H9 (cell line): ENCODE measurements at regions not wholly inside any gene's neighbourhood (a gene's known extent, or its start where the extent isn't known, plus 50 kb on each side); places are given as distances from the start of the nearest gene placed in this dataset.

Source experiments
- DNase-seq: peaks from one replicate; pipeline ENCODE4 v3.0.0-alpha.2; 2017
- H2AFZ ChIP-seq: one replicate; pipeline ENCODE4 v1.6.1; 2013; ENCODE audit warnings: mild to moderate bottlenecking, low read length, control low read depth, moderate library complexity
- H2AK5ac ChIP-seq: 2 replicates; pipeline ENCODE4 v1.6.1; 2013; ENCODE audit warnings: low read length, control low read depth, mixed read lengths; ENCODE audit not compliant: insufficient read length
- H2BK120ac ChIP-seq: one replicate; pipeline ENCODE4 v1.6.1; 2013; ENCODE audit warnings: low read depth, mild to moderate bottlenecking, low read length, control low read depth, inconsistent platforms; ENCODE audit not compliant: poor library complexity, severe bottlenecking
- H2BK12ac ChIP-seq: 2 replicates; pipeline ENCODE4 v1.6.1; 2013; ENCODE audit warnings: low read length, control low read depth, mixed read lengths, low read depth; ENCODE audit not compliant: insufficient read length
- H2BK15ac ChIP-seq: 2 replicates; pipeline ENCODE4 v1.6.1; 2013; ENCODE audit warnings: low read depth, low read length, control low read depth
- H2BK20ac ChIP-seq: one replicate; pipeline ENCODE4 v1.6.1; 2013; ENCODE audit warnings: low read depth, mild to moderate bottlenecking, low read length, control low read depth, inconsistent platforms; ENCODE audit not compliant: poor library complexity, severe bottlenecking
- H2BK5ac ChIP-seq: 2 replicates; pipeline ENCODE4 v1.6.1; 2013; ENCODE audit warnings: low read length, control low read depth, mixed read lengths; ENCODE audit not compliant: insufficient read length
- H3K14ac ChIP-seq: 2 replicates; pipeline ENCODE4 v1.6.1; 2013; ENCODE audit warnings: low read length, control low read depth; ENCODE audit not compliant: insufficient read depth
- H3K18ac ChIP-seq: 2 replicates; pipeline ENCODE4 v1.6.1; 2013; ENCODE audit warnings: low read depth, mild to moderate bottlenecking, mixed read lengths, low read length, control low read depth; ENCODE audit not compliant: insufficient read length
- H3K23ac ChIP-seq: 2 replicates; pipeline ENCODE4 v1.6.1; 2013; ENCODE audit warnings: low read length, control low read depth, mixed read lengths, low read depth; ENCODE audit not compliant: insufficient read length
- H3K23me2 ChIP-seq: 2 replicates; pipeline ENCODE4 v1.6.1; 2013; ENCODE audit warnings: low read depth, mild to moderate bottlenecking, mixed read lengths, low read length, control low read depth; ENCODE audit not compliant: insufficient read length, poor library complexity, severe bottlenecking
- H3K27ac ChIP-seq: 2 replicates; pipeline ENCODE4 v1.5.1; 2013; ENCODE audit warnings: low read length, control low read depth, mixed read lengths, low read depth; ENCODE audit not compliant: insufficient read length
- H3K27me3 ChIP-seq: 2 replicates; pipeline ENCODE4 v1.6.1; 2013; ENCODE audit warnings: low read length, control low read depth, inconsistent platforms; ENCODE audit not compliant: insufficient read depth
- H3K4ac ChIP-seq: 2 replicates; pipeline ENCODE4 v1.6.1; 2013; ENCODE audit warnings: low read depth, mild to moderate bottlenecking, control low read depth, inconsistent platforms, low read length, moderate library complexity
- H3K4me1 ChIP-seq: 2 replicates; pipeline ENCODE4 v1.6.1; 2013; ENCODE audit warnings: low read length, control low read depth, inconsistent platforms; ENCODE audit not compliant: insufficient read depth
- H3K4me2 ChIP-seq: 2 replicates; pipeline ENCODE4 v1.6.1; 2013; ENCODE audit warnings: low read length, control low read depth, mixed read lengths; ENCODE audit not compliant: insufficient read length, insufficient read depth
- H3K56ac ChIP-seq: 2 replicates; pipeline ENCODE4 v1.6.1; 2013; ENCODE audit warnings: low read depth, mild to moderate bottlenecking, mixed read lengths, low read length, control low read depth; ENCODE audit not compliant: insufficient read length
- H3K79me1 ChIP-seq: 2 replicates; pipeline ENCODE4 v1.6.1; 2013; ENCODE audit warnings: low read depth, mild to moderate bottlenecking, moderate library complexity, low read length, control low read depth, inconsistent platforms; ENCODE audit not compliant: insufficient read depth, poor library complexity, severe bottlenecking
- H3K79me2 ChIP-seq: 2 replicates; pipeline ENCODE4 v1.6.1; 2013; ENCODE audit warnings: low read length, control low read depth, inconsistent platforms; ENCODE audit not compliant: insufficient read depth
- H3K9ac ChIP-seq: 2 replicates; pipeline ENCODE4 v1.6.1; 2013; ENCODE audit warnings: low read length, control low read depth, mixed read lengths; ENCODE audit not compliant: insufficient read length; ENCODE audit errors: extremely low read depth
- H3K9me3 ChIP-seq: one replicate; pipeline ENCODE4 v1.6.1; 2013; ENCODE audit warnings: low read depth, low read length, inconsistent platforms; ENCODE audit not compliant: control insufficient read depth
- H3T11ph ChIP-seq: one replicate; pipeline ENCODE4 v1.6.1; 2013; ENCODE audit warnings: mild to moderate bottlenecking, low read length, control low read depth, inconsistent platforms
- H4K20me1 ChIP-seq: one replicate; pipeline ENCODE4 v1.6.1; 2013; ENCODE audit not compliant: control insufficient read depth, insufficient read length, insufficient read depth
- H4K5ac ChIP-seq: 2 replicates; pipeline ENCODE4 v1.6.1; 2013; ENCODE audit warnings: low read depth, mild to moderate bottlenecking, mixed read lengths, low read length, control low read depth; ENCODE audit not compliant: insufficient read length
- H4K8ac ChIP-seq: replicated peaks from 2 replicates; pipeline ENCODE4 v1.6.1; 2013; ENCODE audit warnings: low read length, control low read depth, mixed read lengths, low read depth; ENCODE audit not compliant: insufficient read length
- H4K91ac ChIP-seq: 2 replicates; pipeline ENCODE4 v1.6.1; 2013; ENCODE audit warnings: low read depth, mild to moderate bottlenecking, moderate library complexity, mixed read lengths, low read length, control low read depth; ENCODE audit not compliant: insufficient read length
- H3K27ac Mint-ChIP-seq, 3 experiments: 2 replicates in 2 of 3; 3 replicates in 1 of 3; pipeline ENCODE4 v1.8.0; 2020 to 2021; ENCODE audit warnings: mixed read lengths in 3 of 3, mild to moderate bottlenecking in 1 of 3, moderate library complexity in 1 of 3
- H3K27me3 Mint-ChIP-seq: 2 replicates; pipeline ENCODE4 v1.8.0; 2021; ENCODE audit warnings: low read depth, mild to moderate bottlenecking, moderate library complexity, mixed read lengths
- H3K36me3 Mint-ChIP-seq, 3 experiments: 2 replicates in 2 of 3; 3 replicates in 1 of 3; pipeline ENCODE4 v1.8.0; 2020 to 2021; ENCODE audit warnings: low read depth in 3 of 3, mixed read lengths in 3 of 3; ENCODE audit not compliant: insufficient read depth in 1 of 3
- H3K4me1 Mint-ChIP-seq, 2 experiments: 2 replicates each; pipeline ENCODE4 v1.8.0; 2020; ENCODE audit warnings: mixed read lengths in 2 of 2
- H3K4me3 Mint-ChIP-seq, 2 experiments: 2 replicates in 1 of 2; 3 replicates in 1 of 2; pipeline ENCODE4 v1.8.0; 2020 to 2021; ENCODE audit warnings: mild to moderate bottlenecking in 2 of 2, mixed read lengths in 2 of 2, moderate library complexity in 1 of 2
- H3K9me3 Mint-ChIP-seq, 2 experiments: 2 replicates in 1 of 2; 3 replicates in 1 of 2; pipeline ENCODE4 v1.8.0; 2020; ENCODE audit warnings: mild to moderate bottlenecking in 2 of 2, mixed read lengths in 2 of 2, moderate library complexity in 1 of 2
- WGBS: extraction: QIAGEN DNeasy Blood & Tissue Kit; methylation state at CpG from one replicate; pipeline ENCODE4 v1.1.7; 2013; ENCODE audit warnings: missing lambda C conversion rate, low lambda C conversion rate, mixed read lengths; ENCODE audit not compliant: insufficient read length; ENCODE audit errors: extremely low coverage; 5-methylcytosine and 5-hydroxymethylcytosine counted together
- TF ChIP-seq, protein P1 (sequence below): fragments of 200-600 bp; sonication (generic); conservative IDR thresholded peaks from 3 replicates; pipeline ENCODE4 v1.8.0; 2021; ENCODE audit warnings: antibody characterized with exemption, mild to moderate bottlenecking

DNA sequence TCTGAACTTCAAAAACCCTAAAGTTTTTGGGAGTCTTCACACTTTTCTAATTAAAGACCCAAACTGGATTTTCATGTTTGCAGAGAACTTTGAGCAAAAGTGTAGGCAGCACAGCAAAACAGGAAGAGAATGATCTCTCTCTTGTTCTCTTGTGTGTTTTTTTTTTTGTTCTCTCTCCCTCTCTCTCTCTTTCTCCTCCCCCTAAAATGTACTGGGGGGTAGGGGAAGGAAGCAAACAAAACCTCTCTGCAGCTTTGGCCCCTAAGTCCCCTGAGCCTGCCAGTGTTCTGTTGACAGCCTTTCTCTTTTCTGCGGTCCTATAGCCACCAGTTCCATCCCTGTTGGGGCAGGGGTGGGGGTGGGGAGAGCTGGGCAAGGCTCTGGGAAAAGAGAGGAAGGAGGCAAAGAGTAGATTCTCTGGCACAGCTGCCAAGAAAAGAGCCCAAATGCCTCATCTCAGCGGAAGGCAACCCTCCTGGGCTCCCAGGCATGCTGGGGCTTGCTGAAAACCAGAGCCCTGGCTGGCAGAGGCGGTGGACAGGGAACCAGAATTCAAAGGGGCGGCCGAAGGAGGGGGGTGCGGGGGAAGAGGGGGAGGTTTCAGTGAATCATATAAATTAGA is 295.3 kb downstream of the SOX9 start:
- TF ChIP-seq, protein P1, sequence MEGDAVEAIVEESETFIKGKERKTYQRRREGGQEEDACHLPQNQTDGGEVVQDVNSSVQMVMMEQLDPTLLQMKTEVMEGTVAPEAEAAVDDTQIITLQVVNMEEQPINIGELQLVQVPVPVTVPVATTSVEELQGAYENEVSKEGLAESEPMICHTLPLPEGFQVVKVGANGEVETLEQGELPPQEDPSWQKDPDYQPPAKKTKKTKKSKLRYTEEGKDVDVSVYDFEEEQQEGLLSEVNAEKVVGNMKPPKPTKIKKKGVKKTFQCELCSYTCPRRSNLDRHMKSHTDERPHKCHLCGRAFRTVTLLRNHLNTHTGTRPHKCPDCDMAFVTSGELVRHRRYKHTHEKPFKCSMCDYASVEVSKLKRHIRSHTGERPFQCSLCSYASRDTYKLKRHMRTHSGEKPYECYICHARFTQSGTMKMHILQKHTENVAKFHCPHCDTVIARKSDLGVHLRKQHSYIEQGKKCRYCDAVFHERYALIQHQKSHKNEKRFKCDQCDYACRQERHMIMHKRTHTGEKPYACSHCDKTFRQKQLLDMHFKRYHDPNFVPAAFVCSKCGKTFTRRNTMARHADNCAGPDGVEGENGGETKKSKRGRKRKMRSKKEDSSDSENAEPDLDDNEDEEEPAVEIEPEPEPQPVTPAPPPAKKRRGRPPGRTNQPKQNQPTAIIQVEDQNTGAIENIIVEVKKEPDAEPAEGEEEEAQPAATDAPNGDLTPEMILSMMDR = no peak
- H3K9me3 ChIP-seq = peaks cover 9% of the 10 kb centered on the region
- H2BK15ac ChIP-seq = no peak overlapping the region
- no peak overlapping the region for H2AK5ac ChIP-seq
- no peak overlapping the region for H2BK20ac ChIP-seq
- H4K8ac ChIP-seq = no peak overlapping the region
- H3K27me3 ChIP-seq = peaks cover 3% of the 10 kb centered on the region; the same call in 1 of the 2 replicates
- peaks cover 14 to 22% of the 10 kb centered on the region in 2 experiments for H3K4me1 Mint-ChIP-seq
- H3K4me2 ChIP-seq = no peak overlapping the region
- H4K5ac ChIP-seq = no peak overlapping the region
- peak overlapping the region in 1 of 3 experiments; percentile 64; a peak in 1 of 7 replicates for H3K27ac Mint-ChIP-seq
- H2AFZ ChIP-seq = no peak overlapping the region
- no peak overlapping the region for H2BK120ac ChIP-seq
- H3K23me2 ChIP-seq = no peaks in the 10 kb centered on the region
- H3K27ac ChIP-seq = no peak overlapping the region
- no peak overlapping the region for H2BK5ac ChIP-seq
- H3K4me1 ChIP-seq = peaks cover 1% of the 10 kb centered on the region; the same call in 1 of the 2 replicates
- H4K91ac ChIP-seq = no peak overlapping the region
- no peak overlapping the region for H3K14ac ChIP-seq
- H3K18ac ChIP-seq = no peak overlapping the region
- H3K9ac ChIP-seq = no peak overlapping the region
- H3K56ac ChIP-seq = no peak overlapping the region
- H4K20me1 ChIP-seq = no peaks in the 10 kb centered on the region
- peaks cover 6 to 22% (median 10%) of the 10 kb centered on the region in 3 experiments for H3K36me3 Mint-ChIP-seq
- no peak overlapping the region for H3K4ac ChIP-seq
- H2BK12ac ChIP-seq = no peak overlapping the region
- H3K23ac ChIP-seq = no peak overlapping the region
- H3K9me3 Mint-ChIP-seq = peaks cover 17 to 22% of the 10 kb centered on the region in 2 experiments
- H3K4me3 Mint-ChIP-seq = no peak overlapping the region
- H3K27me3 Mint-ChIP-seq = peaks cover 7% of the 10 kb centered on the region
- no CpG with 5 or more reads among the region's 6 CpGs for whole genome bisulfite sequencing
- H3K79me1 ChIP-seq = no peaks in the 10 kb centered on the region
- H3T11ph ChIP-seq = no peak overlapping the region
- H3K79me2 ChIP-seq = no peaks in the 10 kb centered on the region
- DNase-seq = no peak
